GM23248 (cell line): ENCODE measurements at regions not wholly inside any gene's neighbourhood (a gene's known extent, or its start where the extent isn't known, plus 50 kb on each side); places are given as distances from the start of the nearest gene placed in this dataset.

ENCODE experiments used
- DNase-seq: peaks from one replicate; pipeline ENCODE4 v3.0.0-alpha.2; 2015
- H2AFZ ChIP-seq: fragments of 200-600 bp; sonication (generic); 2 replicates; pipeline ENCODE4 v1.6.1; 2016; ENCODE audit warnings: antibody characterized with exemption
- H3F3A ChIP-seq: fragments of 200-600 bp; sonication (generic); 2 replicates; pipeline ENCODE4 v1.6.1; 2016; ENCODE audit warnings: mild to moderate bottlenecking, antibody characterized with exemption, mixed run types; ENCODE audit not compliant: insufficient read depth
- H3K27ac ChIP-seq: fragments of 200-600 bp; sonication (generic); 2 replicates; pipeline ENCODE4 v1.5.1; 2016; ENCODE audit warnings: mild to moderate bottlenecking
- H3K27me3 ChIP-seq: fragments of 200-600 bp; sonication (generic); replicated peaks from 2 replicates; pipeline ENCODE4 v1.6.1; 2016; ENCODE audit warnings: mild to moderate bottlenecking; ENCODE audit not compliant: insufficient read depth
- H3K36me3 ChIP-seq: fragments of 200-600 bp; sonication (generic); 2 replicates; pipeline ENCODE4 v1.6.1; 2016; ENCODE audit warnings: low read depth, mild to moderate bottlenecking
- H3K4me1 ChIP-seq: fragments of 200-600 bp; sonication (generic); 2 replicates; pipeline ENCODE4 v1.6.1; 2016; ENCODE audit warnings: mild to moderate bottlenecking; ENCODE audit not compliant: insufficient read depth
- H3K4me2 ChIP-seq: fragments of 200-600 bp; sonication (generic); one replicate; pipeline ENCODE4 v1.6.1; 2016; ENCODE audit warnings: mild to moderate bottlenecking; ENCODE audit not compliant: unreplicated experiment
- H3K4me3 ChIP-seq: fragments of 200-600 bp; sonication (generic); 2 replicates; pipeline ENCODE4 v1.5.1; 2016; ENCODE audit warnings: mild to moderate bottlenecking
- H3K79me2 ChIP-seq: fragments of 200-600 bp; sonication (generic); 2 replicates; pipeline ENCODE4 v1.6.1; 2016; ENCODE audit warnings: mild to moderate bottlenecking; ENCODE audit not compliant: insufficient read depth
- H3K9ac ChIP-seq: fragments of 200-600 bp; sonication (generic); 2 replicates; pipeline ENCODE4 v1.6.1; 2016; ENCODE audit warnings: mild to moderate bottlenecking
- H3K9me2 ChIP-seq: fragments of 200-600 bp; sonication (generic); 2 replicates; pipeline ENCODE4 v1.6.1; 2016; ENCODE audit warnings: mixed run types, mild to moderate bottlenecking, moderate library complexity; ENCODE audit not compliant: insufficient read depth
- H3K9me3 ChIP-seq: fragments of 200-600 bp; sonication (generic); one replicate; pipeline ENCODE4 v1.6.1; 2017; ENCODE audit warnings: low read depth
- H4K20me1 ChIP-seq: fragments of 200-600 bp; sonication (generic); 2 replicates; pipeline ENCODE4 v1.6.0; 2016; ENCODE audit not compliant: insufficient read depth
- EZH2 ChIP-seq: fragments of 200-600 bp; sonication (generic); IDR thresholded peaks from 2 replicates; pipeline ENCODE4 v1.6.1; 2018; ENCODE audit warnings: antibody characterized with exemption, mild to moderate bottlenecking; ENCODE audit not compliant: insufficient read depth, poor library complexity, severe bottlenecking
- EZH2phosphoT487 ChIP-seq: fragments of 200-600 bp; sonication (generic); IDR thresholded peaks from 2 replicates; pipeline ENCODE4 v1.6.1; 2018; ENCODE audit warnings: antibody characterized with exemption, moderate library complexity, mild to moderate bottlenecking, low read depth; ENCODE audit not compliant: insufficient read depth
- WGBS, 2 experiments: methylation state at CpG; one replicate each; pipeline ENCODE4 v1.1.6; 2015 to 2017; ENCODE audit warnings: low lambda C conversion rate in 2 of 2, low coverage in 1 of 2; ENCODE audit errors: missing lambda C conversion rate in 2 of 2; 5-methylcytosine and 5-hydroxymethylcytosine counted together
- in situ Hi-C: fragments of 300-500 bp; cut with MboI; formaldehyde crosslinking; loops from 2 replicates; pipeline ENCODE4 v1.15.0; 2020

DNA sequence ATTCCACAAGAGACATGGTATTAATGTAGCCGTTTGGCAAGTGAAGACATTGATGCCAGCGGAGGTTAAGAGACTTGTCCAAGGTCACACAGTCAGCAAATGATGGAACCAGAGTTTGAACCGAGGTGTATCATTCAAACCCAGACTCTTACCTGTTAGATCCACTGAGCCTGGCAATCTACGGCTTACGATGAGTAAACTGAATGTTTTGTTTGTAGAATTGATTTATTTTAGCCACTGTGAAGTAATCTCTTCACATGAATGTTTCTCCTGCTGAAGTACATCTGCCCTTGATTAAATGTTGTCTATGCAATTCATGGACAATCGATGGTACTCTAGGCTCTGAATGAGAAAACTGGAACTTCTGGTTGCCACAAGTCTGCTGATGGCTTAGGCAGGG, 155.5 kb upstream of the NAV2 start:
- Histone ChIP-seq H3K79me2 (no peaks in the 10 kb centered on the region), H3K9me2 (no peaks in the 10 kb centered on the region), H3K4me1 (peaks cover 3% of the 10 kb centered on the region; the same call in 1 of the 2 replicates), H3F3A (0 out of 2 replicates have a peak, but pooled peaks cover 3% of the 10 kb centered on the region), H3K4me3 (no peak overlapping the region), H3K36me3 (no peaks in the 10 kb centered on the region), H3K9ac (no peak overlapping the region), H3K27ac (no peak overlapping the region), H3K4me2 (no peak overlapping the region), H4K20me1 (no peaks in the 10 kb centered on the region), H3K9me3 (no peaks in the 10 kb centered on the region), H2AFZ (no peak overlapping the region), H3K27me3 (no peaks in the 10 kb centered on the region)
- 38 to 42% methylated on average over 6 of the region's 6 CpGs for WGBS, 2 experiments
- TF ChIP-seq EZH2: no peak
- no peak for TF ChIP-seq EZH2phosphoT487
- no peak for DNase-seq
- in situ Hi-C loops: no loop called here

DNA sequence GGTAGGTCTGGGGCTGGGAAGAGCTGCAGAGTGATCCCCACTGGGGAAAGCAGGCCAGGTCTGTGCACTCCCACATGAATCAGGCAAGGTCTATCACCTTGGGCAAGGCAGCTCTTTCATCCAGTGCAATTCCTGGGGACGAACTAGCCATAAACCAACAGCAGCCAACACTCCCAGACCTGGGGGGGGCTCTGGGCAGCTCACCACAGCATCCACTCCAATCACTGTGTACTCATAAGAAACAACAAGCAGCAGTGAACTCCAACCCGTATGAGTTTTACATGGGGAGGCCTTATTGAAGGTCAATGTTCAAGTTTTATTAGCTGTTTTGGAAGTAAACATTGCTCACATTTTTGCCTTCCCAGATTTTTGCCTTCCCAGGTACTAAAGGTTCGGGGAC, 157.4 kb upstream of the NAV2 start:
- no peaks in the 10 kb centered on the region for H3K27me3 ChIP-seq
- peaks cover 3% of the 10 kb centered on the region; the same call in 1 of the 2 replicates for H3K4me1 ChIP-seq
- no peak overlapping the region for H2AFZ ChIP-seq
- no peaks in the 10 kb centered on the region for H3K9me2 ChIP-seq
- in situ Hi-C loops: no loop called here
- H3K9ac ChIP-seq: no peak overlapping the region
- no peaks in the 10 kb centered on the region for H3K36me3 ChIP-seq
- TF ChIP-seq EZH2: no peak
- no peak for TF ChIP-seq EZH2phosphoT487
- H3K27ac ChIP-seq: no peak overlapping the region
- no peak for DNase-seq
- no peak overlapping the region for H3K4me3 ChIP-seq
- H3K9me3 ChIP-seq: no peaks in the 10 kb centered on the region
- H3K4me2 ChIP-seq: no peak overlapping the region
- WGBS, 2 experiments: 76 to 83% methylated on average over 3 of the region's 3 CpGs
- no peaks in the 10 kb centered on the region for H3K79me2 ChIP-seq
- H4K20me1 ChIP-seq: no peaks in the 10 kb centered on the region
- 0 out of 2 replicates have a peak, but pooled peaks cover 3% of the 10 kb centered on the region for H3F3A ChIP-seq

DNA sequence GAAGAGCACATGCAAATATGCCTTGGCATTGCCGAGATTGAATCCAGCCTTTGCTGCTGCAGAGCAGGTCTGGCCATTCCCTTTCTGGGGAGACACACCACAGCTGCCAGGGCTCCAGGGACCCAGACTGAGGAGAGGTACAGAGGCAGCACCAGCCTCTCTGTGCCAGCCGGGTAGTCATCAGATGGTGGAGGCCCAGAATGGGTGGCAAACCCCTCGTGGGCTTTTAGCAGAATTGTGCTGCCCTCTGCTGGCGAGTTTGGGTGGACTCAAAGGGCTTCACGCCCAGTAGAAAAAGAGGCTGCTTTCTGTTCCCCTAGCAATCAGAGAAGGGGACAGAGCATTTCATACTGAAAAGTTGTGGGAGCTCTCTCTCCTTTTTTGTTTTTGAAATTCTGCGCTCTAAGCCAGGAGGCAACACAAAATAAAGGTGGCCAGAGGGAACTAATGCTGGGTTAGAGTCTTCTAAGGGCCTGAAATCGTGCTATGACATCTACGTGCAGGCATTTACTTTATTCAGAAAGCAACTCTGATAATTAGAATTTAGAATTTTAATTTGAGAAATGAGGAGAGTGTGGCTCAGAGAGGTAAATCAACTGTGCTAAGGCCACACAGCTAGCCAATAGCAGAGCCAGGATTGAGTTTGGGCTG, 158.8 kb upstream of the NAV2 start:
- no peaks in the 10 kb centered on the region for H3K9me3 ChIP-seq
- no peaks in the 10 kb centered on the region for H3K79me2 ChIP-seq
- in situ Hi-C loops: no loop called here
- DNase-seq: peak; percentile 80
- H3F3A ChIP-seq: 0 out of 2 replicates have a peak, but pooled peaks cover 3% of the 10 kb centered on the region
- no peak overlapping the region for H3K27ac ChIP-seq
- no peaks in the 10 kb centered on the region for H4K20me1 ChIP-seq
- peaks cover 3% of the 10 kb centered on the region; the same call in 1 of the 2 replicates for H3K4me1 ChIP-seq
- whole genome bisulfite sequencing, 2 experiments: 39 to 40% methylated on average over 8 of the region's 8 CpGs
- H3K9ac ChIP-seq: no peak overlapping the region
- no peaks in the 10 kb centered on the region for H3K36me3 ChIP-seq
- H3K4me2 ChIP-seq: peak overlapping the region; percentile 11
- H3K9me2 ChIP-seq: no peaks in the 10 kb centered on the region
- no peaks in the 10 kb centered on the region for H3K27me3 ChIP-seq
- TF ChIP-seq EZH2phosphoT487 (no peak), EZH2 (no peak)
- H3K4me3 ChIP-seq: no peak overlapping the region
- H2AFZ ChIP-seq: peak overlapping the region; percentile 28; the same call in 1 of the 2 replicates

DNA sequence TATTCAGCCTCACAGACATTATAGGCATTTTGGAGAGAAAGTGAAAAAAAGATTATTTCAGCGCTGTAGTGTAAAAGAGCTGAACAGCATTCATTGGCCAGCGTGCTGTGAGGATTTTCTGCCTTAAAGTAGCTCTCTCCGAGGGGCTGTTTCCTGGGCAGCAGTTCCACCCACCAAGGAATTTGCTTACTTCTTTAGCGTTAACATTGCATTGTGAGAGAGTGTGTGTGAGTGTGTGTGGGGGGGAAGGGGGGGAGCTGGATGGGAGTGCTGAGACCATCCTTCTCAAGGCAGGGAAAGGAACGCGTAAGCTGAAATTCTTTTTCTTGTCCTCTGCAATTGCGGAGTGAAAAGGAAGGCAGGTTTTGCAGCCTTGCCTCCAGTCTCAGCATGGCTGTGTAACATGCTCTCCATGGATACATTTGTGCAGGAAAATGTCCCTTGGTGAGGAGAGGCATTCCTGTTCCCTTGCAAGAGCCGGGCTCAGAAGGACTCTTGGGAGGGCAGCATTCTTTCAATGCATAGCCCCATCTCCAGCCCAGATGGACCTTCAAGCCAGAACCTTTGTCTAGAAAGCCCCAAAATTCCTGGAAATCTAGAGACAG, 159.9 kb upstream of the NAV2 start:
- H3K27me3 ChIP-seq: no peaks in the 10 kb centered on the region
- H3K27ac ChIP-seq: no peak overlapping the region
- H3K4me2 ChIP-seq: no peak overlapping the region
- H3K36me3 ChIP-seq: no peaks in the 10 kb centered on the region
- no peaks in the 10 kb centered on the region for H4K20me1 ChIP-seq
- H3F3A ChIP-seq: 0 out of 2 replicates have a peak, but pooled peaks cover 3% of the 10 kb centered on the region
- H2AFZ ChIP-seq: no peak overlapping the region
- H3K9me2 ChIP-seq: no peaks in the 10 kb centered on the region
- no peaks in the 10 kb centered on the region for H3K79me2 ChIP-seq
- H3K9ac ChIP-seq: no peak overlapping the region
- WGBS, 2 experiments: 93 to 96% methylated on average over 8 of the region's 8 CpGs
- no peak overlapping the region for H3K4me3 ChIP-seq
- no peak for DNase-seq
- H3K9me3 ChIP-seq: no peaks in the 10 kb centered on the region
- in situ Hi-C loops: no loop called here
- TF ChIP-seq EZH2 (no peak), EZH2phosphoT487 (no peak)
- H3K4me1 ChIP-seq: peaks cover 3% of the 10 kb centered on the region; the same call in 1 of the 2 replicates
